GM21786 (cell line): ENCODE measurements at regions not wholly inside any gene's neighbourhood (a gene's known extent, or its start where the extent isn't known, plus 50 kb on each side); places are given as distances from the start of the nearest gene placed in this dataset.
"Not testable (repeated sequence)": the region's sequence is repeated elsewhere in the genome, so short reads cannot be mapped to it uniquely, and the experiment has no call there.

ENCODE experiments used
- ATAC-seq: cut with Tn5 transposase; IDR thresholded peaks from one replicate; pipeline ENCODE4 v1.9.1; 2021; ENCODE audit not compliant: unreplicated experiment

DNA sequence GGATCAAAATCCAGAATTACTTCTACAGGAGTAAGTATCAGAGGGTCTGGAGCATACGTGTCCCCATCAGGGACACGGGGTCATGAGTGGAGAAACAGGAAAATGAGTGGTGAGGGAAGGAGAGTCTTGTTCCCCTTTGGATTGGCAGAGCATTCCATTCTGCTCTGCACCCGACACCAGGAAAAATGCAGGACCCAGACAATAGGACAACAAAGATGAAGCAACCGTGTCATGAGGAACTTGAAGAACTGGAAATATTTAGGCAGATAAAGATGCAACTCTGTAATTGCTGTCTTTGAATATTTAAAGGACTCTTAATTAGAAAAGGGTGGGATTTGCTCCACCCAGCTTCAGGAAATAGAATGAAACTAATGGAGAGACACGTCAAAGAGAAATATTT, 89.0 kb upstream of the BLID start:
- no peak for ATAC-seq

DNA sequence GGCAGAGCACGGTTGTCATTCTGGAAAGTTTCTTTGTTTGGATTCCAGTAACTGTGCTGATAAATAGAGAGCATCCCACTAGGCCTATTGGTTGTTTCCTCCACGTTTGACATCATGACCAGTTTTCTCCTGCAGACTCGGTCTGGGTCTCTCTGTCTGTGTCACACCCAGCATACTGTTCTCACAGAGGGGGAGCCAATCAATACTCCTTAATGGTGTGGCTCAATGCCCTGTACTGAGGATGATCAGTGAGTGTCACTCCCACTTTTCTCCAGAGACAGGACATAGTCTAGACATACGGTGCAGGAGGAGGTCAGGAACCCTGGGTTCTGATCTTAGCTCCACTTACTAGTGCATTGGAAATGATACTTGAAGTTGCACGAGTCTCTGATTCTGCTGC, 88.2 kb upstream of the BLID start:
- no peak for ATAC-seq

DNA sequence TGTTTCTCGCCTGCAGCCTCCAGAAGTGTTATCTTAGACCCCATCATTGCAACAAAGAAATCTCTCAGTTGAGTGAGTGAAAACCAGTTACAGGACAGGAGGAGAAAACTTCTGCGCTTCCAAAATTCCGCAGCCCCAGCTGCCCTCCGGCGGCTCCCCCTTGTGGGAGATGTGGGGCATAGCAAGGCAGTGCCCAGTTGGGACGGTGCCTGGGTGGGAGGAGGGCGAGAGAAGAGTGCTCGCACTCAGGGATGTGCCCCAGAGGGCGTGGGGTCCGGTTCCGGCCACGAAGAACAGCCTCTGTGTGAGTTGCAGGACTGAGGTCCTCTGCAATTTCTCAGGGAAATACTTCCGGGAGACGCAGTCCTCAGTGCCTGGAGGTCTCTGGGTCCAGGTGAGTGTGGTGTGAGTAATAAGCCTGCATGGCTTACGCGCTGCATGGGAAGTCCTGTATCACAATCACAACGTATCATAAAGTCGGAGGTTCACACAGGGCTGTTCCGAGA, 87.0 kb upstream of the BLID start:
- ATAC-seq: no peak

DNA sequence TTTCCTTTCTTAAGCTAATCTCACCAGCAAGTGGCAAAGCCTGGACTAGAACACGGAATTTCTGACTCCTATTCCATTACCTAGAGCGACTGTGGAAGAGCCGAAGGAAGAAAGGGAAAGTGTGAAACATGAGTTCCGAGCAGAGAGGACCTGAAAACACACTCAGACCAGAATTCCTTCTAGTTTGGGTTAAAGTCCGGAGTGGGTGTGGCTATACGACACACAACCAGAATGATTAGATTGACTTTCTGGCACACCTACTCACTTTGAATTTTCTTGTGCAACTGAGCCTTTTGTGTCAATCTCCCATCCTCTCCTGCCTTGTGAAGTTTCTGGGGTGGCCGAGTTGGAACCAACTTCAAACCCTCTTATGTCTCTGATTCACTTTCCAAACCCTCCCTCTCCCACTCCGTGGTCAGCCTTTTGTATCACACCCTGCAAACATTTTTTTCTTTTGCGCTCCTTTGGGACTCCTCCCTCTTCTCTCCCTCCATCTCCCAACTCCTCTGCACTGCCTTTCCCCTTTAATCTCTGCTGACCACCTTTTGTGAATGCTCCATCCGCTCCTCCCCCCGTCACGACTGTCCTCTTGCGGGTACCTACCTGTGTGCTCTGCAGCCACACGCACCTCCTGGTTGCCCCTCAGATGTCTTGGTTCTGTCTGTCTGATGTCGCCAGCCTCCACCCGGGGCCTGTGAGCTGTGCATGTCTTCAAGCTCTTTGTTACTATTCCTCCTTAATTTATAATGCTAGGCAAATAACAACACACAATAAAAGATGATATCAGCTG, 86.3 kb upstream of the BLID start:
- no peak for ATAC-seq

DNA sequence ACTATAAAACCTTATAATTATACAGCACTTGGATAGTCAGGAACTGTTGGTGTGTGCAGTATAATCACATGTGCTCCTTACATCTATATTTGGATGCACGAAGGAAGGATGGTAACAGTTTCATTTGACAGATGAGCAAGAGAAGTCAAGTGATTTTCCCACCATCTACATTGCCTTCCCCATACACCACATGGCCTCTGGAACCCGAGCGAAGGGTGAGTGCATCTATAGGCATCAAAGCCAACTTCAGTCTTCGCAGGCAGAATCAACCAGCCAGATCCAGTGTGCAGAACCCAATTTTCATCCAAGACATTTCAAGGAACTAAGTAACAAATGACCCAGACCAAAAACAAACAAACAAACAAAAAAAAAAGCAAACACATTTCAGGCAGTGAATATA, 85.1 kb upstream of the BLID start:
- ATAC-seq: no peak

DNA sequence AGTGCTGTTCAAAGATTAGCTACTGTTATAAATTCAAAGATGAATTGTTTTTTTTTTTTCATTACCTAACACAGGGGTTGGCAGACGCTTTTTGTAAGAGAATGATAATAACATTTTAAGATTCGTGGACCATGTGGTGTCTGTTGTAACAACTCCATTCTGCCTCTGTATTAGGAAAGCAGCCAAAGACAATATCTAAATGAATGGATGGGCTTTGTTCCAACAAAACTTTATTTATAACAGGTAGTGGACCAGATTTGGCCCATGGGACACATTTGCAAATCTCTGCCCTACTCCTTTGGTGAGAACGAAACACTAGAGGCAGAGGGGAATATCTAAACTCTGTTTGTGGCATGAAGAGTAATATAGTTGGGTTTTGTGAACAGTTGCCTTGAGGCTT, 83.6 kb upstream of the BLID start:
- no peak for ATAC-seq

DNA sequence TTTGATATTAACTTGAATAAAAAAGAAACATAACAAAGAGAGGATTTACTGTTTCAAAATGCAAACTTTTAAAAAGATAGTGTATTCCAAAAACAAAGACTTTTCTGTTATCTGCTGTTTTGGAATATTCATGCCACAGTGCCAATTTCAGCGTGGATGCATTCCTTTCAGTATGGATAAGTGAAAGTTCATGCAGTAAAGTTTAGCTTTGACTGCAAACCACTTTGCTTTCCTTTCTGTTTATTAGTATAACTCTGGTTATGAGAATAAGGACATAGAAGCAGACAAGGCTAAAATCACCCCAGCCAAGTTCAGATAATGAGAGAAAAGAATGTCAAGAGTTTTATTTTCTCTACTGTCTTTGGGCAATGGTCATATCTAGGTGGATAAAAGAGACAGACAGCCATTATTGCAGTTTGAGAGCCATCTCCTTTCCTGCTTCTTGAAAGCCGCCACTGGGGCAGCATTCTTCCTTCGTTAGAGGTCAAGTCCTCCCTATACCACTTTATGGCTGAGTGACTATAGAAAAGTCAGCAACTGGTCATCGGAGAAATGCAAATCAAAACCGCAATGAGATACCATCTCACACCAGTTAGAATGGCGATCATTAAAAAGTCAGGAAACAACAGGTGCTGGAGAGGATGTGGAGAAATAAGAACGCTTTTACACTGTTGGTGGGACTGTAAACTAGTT, 82.4 kb upstream of the BLID start:
- no peak for ATAC-seq

DNA sequence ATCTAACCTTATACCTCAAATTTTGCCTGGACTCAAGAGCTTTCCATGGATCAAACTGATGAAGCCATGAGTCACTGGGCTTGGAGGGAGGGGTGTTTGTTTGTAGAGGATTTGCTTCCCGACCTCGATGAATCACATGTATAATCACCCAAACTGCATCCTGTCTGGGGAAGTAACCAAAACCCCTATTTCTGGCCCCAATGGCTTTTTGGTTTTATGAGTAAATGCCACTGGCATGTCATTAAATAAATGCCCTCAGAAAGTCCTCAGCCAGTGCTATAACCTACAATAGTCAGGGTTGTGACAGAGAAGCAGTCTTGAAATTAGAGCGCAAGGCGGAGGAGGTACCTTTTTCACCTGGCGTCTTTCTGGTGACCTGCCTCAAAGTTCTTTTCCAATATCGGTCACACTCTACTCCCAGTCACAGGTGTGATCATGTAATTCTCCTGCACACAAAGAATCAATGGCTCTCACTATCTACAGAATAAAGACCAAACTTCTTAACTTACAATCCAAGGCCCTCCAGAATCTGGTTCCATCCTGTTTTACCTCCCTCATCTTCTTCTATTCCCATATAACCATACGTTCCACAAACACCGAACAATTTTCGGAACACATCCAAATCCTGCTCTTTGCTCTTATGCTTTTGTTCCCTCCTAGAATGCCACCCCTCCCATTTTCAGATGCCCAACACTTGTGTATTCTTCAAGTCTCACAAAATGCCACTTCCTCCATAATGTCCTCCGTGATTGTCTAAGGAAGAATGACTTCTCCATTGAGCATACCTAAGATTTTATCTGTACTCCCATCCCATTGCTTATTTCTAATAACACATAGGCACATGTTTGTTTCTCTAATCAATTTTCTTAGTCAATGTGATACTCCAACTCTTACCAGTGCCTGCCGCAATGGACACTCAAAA, 81.3 kb upstream of the BLID start:
- no peak for ATAC-seq

DNA sequence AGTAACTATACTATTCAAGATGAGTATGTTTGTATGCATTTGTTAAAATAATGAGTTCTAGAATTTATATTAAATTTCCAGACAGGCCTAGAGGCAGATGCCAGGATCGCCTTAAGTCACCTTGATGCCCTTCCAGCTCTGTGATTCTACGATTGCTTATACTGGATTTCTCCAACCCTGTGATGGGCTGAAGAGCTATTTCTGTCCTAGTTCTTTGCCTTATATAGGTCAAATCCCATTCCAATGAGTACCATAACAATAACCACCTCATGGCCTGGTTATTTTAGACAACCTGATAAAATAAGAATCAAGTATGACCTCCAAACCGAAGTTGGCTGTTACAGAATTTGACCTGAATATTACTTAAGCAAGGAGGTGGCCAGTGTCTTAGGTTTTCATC, 79.8 kb upstream of the BLID start:
- ATAC-seq: no peak

DNA sequence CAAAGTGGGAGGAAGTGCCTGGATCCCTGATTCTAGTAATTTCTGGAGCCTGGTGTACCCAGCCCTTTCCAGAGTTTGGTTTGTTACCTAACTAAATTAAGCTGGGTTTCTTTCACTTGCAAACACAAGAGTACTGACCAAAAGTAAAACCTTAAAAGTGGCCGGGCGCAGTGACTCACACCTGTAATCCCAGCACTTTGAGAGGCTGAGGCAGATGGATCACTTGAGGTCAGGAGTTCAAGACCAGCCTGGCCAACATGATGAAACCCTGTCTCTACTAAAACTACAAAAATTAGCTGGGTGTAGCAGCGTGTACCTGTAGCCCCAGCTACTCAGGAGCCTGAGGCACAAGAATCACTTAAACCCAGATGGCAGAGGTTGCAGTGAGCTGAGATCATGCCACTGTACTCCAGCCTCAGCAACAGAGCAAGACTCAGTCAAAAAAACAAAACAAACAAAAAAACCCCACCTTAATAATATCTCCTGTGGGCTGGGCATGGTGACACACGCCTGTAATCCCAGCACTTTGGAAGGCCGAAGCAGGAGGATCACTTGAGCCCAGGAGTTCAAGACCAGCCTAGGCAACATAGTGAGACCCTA, 78.0 kb upstream of the BLID start:
- ATAC-seq: not testable (repeated sequence)

DNA sequence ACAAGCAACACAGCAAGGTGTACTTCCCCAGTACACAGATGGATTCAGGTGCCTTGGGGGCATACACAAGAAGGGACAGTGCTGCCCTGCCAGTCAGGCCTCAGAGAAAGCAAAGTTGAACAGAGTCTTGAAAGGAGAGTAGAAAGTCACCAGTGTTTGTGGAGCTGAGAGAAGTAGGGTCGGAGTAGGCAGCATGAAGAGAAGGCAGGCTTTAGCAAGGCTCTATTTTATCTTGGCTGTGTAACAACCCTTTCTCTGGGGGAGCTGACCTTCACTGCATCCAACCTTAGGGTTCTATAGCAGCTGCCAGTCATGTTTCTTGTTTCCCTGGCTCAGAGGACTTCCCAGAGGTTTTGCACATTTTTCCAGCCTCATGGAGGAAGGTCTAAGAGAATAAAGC, 77.4 kb upstream of the BLID start:
- ATAC-seq: no peak

DNA sequence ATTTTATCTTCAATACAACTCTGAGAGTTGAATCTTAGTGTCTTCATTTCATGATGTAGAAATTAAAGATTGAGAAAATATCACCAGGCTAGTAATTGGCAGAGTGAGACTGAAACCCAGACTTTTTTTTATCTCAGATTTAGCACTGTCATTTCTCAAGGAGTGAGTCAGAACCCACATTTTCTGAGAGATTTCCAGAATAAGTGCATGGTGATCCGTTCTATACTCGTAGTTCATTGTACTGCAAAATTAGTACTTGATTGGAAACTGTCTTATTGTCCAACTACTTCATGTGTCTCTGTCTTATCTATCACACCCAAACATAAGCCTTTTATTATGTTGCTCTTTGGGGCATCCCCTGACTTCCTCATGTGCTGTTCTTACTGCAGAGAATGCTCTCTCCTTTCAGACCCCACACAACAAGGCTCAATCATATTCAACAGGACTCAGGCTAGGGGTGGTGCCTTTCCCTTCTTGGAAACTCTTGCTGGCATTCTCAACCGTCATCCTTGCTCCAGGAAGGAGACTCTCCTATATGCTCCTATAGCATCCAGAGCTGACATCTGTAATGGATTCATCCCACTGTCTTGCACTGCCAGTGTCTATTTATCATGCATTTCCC, 76.7 kb upstream of the BLID start:
- no peak for ATAC-seq

DNA sequence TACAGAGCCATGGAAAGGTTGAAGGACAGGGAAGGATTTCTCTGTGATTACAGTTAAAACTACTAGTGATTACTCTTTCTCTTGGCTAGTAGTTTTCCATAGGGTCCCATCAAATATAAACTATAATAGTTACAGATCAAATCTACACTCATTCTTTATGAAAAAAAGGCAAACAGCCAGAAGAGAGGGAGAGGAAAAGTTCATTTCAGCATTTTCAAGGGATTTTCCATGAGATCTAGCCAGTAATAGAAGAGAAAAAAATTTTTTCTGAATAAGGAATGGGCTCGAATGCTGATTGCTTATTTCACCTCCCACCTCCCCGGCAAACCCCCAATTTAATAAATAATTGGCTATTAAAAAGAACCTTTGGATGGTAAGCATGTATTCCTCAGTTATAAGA, 74.8 kb upstream of the BLID start:
- ATAC-seq: no peak

DNA sequence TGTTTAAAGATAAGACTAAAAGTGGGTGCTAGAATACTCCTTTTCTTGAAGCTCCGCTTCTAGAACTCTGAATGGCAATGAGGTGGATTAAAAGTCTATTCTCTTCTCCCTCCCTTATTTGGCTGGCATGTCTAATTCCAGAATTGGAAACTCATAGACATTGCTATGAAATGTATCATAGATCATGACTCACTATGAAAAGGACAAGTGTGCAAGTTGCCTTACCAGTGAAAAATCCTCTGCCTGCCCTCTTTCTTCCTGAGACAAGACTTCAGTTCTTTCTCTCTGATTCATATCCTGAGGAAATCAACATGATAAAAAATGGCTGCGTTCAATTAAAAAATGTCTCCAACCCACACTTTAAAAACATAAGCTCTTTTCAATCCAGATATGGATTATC, 73.2 kb upstream of the BLID start:
- ATAC-seq: no peak

DNA sequence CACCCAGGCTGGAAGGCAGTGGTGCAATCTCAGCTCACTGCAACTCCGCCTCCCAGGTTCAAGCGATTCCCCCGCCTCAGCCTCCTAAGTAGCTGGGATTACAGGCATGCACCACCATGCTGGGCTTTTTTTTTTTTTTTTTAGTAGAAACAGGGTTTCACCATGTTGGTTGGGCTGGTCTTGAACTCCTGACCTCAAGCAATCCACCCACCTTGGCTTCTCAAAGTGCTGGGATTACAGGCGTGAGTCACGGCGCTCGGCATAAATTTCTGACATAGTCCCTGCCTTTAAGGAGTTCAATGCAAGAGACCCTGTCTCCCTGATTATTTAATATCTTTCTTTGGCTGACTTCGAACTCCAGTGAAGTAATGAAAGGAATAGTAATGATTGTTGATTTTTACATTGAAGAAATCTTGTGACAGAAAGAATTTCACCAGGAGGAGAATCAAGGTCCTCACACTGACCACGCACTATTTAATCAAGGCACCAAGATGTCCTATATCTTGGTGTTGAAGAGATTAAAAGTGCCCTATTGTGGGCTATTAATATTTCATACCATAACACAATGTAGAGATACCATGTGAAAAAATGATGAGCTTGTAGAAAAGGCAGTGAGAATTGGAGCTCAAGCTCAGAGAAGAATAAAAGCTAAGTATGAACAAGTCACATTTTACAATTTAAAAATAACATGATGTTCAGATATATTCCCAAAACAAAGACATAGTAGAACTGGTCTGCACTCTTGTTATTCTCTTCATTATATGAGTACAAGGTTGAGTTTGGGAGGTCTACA, 71.6 kb upstream of the BLID start:
- ATAC-seq: no peak

DNA sequence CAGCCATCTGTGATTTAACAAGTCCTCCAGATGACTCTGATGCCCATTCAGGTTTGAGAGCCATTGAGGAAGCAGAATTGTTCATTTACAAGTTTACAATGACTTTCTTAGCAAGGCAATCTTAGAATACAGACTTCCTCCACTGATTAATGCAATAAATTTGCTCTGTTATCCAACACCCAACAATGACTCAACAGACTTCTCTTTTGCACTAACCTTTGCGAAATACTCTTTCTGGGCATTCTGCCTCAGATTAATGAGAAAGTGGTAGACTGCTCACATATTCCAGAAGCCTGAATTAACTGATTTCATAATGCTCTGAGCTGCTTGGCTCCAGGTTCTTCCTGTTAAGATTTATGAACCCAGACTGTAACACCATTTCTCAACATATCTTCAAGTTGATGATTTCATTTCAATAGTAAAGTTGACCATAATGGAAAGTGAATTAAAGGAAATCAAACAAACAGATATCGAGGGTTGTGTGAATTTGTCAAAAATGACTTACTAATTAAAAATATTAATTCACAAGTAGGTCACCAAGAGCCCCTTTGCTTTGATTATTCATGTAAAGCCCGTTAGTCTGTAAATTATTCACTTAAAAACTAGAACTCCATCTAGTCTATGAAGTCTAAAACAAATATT, 70.5 kb upstream of the BLID start:
- ATAC-seq: no peak

DNA sequence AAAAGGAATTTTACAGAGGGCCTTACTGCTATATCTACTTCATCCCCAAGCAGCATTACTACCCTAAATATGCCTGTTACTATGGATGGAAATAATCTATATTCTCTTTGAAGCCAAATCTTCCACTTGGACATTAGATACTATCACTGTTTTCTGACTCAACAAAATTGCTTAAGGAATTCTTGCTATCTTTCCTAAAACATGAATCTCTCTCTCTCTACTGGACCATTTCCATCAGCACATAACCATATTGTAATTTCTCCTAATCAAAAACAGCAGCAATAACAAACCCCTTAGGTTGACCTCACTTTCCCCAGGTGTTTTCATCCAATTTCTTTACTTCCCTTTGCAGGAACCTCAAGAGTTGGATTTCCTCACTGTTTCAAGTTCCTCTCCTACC, 67.9 kb upstream of the BLID start:
- ATAC-seq: no peak

DNA sequence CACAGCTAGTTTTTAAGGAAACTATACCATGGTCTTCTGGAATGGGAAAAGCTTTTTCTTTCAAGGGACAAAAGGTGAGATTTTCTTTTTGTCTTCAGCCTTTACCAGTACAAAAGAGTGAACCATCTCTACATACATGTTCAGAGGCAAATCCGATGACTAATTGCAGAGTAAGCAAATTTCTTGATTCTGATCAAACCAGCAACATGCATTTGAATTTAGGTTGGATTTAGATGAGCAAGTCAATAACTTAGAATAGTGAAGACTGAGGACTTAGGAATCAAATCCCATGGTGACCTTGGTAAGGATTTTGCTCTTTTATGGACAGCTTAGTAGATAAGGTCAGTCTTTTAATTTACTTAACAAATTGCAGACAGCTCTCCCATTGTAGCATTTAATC, 65.9 kb upstream of the BLID start:
- no peak for ATAC-seq

DNA sequence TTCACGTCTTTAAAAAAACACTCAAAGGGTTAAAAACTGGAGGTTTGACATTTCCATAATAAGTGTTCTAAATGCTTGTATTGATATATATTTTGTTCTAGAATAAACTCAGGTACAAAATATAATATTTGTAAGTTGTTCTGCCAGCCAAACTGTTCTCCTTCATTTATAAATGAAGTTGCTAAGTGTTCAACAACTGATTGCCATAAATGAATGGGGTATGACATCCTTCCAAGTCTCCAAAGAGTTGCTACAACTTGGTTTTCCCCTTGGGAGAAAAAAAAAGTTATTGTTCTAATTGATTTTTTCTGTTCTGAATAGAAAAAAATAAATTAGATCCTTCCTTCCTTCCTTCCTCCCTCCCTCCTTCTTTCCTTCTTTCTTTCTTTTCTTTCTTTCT, 65.4 kb upstream of the BLID start:
- ATAC-seq: no peak
